GM18499 (cell line): ENCODE measurements at regions not wholly inside any gene's neighbourhood (a gene's known extent, or its start where the extent isn't known, plus 50 kb on each side); places are given as distances from the start of the nearest gene placed in this dataset.
"Not testable (repeated sequence)": the region's sequence is repeated elsewhere in the genome, so short reads cannot be mapped to it uniquely, and the experiment has no call there.

ENCODE experiments used
- ATAC-seq: cut with Tn5 transposase; IDR thresholded peaks from one replicate; pipeline ENCODE4 v1.9.1; 2021; ENCODE audit warnings: moderate number of reproducible peaks; ENCODE audit not compliant: insufficient read depth, unreplicated experiment

GRCh38 chr11:100576718-100577021 lies 110.4 kb upstream of the ARHGAP42 start:
- no peak for ATAC-seq

GRCh38 chr11:100578831-100579311 lies 108.2 kb upstream of the ARHGAP42 start:
- no peak for ATAC-seq

GRCh38 chr11:100581318-100581717 lies 105.8 kb upstream of the ARHGAP42 start:
- ATAC-seq = no peak

- no peak for ATAC-seq
These were observed 102.7 kb upstream of the ARHGAP42 start for GRCh38 chr11:100584201-100584985.

GRCh38 chr11:100585728-100586127 lies 101.4 kb upstream of the ARHGAP42 start:
- no peak for ATAC-seq

- ATAC-seq = no peak
These were observed 100.6 kb upstream of the ARHGAP42 start for GRCh38 chr11:100586361-100587101.

GRCh38 chr11:100592619-100593260 lies 94.3 kb upstream of the ARHGAP42 start:
- ATAC-seq = no peak

GRCh38 chr11:100593291-100593690 lies 93.8 kb upstream of the ARHGAP42 start:
- ATAC-seq = no peak

- ATAC-seq = no peak
These were observed 92.8 kb upstream of the ARHGAP42 start for GRCh38 chr11:100594320-100594719.

- ATAC-seq = no peak
These were observed 86.1 kb upstream of the ARHGAP42 start for GRCh38 chr11:100600941-100601340.

- ATAC-seq = no peak
These were observed 84.4 kb upstream of the ARHGAP42 start for GRCh38 chr11:100602716-100603115.

GRCh38 chr11:100607761-100608160 lies 79.3 kb upstream of the ARHGAP42 start:
- not testable (repeated sequence) for ATAC-seq

GRCh38 chr11:100612766-100613165 lies 74.3 kb upstream of the ARHGAP42 start:
- peak; percentile 97 for ATAC-seq

- ATAC-seq = no peak
These were observed 68.2 kb upstream of the ARHGAP42 start for GRCh38 chr11:100618914-100619313.

- no peak for ATAC-seq
These were observed 67.6 kb upstream of the ARHGAP42 start for GRCh38 chr11:100619484-100619883.

- no peak for ATAC-seq
These were observed 64.7 kb upstream of the ARHGAP42 start for GRCh38 chr11:100622404-100622803.

- no peak for ATAC-seq
These were observed 62.7 kb upstream of the ARHGAP42 start for GRCh38 chr11:100624346-100624745.

- ATAC-seq = no peak
These were observed 62.0 kb upstream of the ARHGAP42 start for GRCh38 chr11:100625041-100625440.

- ATAC-seq = no peak
These were observed 57.4 kb upstream of the ARHGAP42 start for GRCh38 chr11:100629671-100630070.

GRCh38 chr11:100630898-100631297 lies 56.2 kb upstream of the ARHGAP42 start:
- ATAC-seq = no peak

- no peak for ATAC-seq
These were observed 55.8 kb upstream of the ARHGAP42 start for GRCh38 chr11:100631316-100631715.
